GM21529 (cell line): ENCODE measurements at regions not wholly inside any gene's neighbourhood (a gene's known extent, or its start where the extent isn't known, plus 50 kb on each side); places are given as distances from the start of the nearest gene placed in this dataset.
"Not testable (repeated sequence)": the region's sequence is repeated elsewhere in the genome, so short reads cannot be mapped to it uniquely, and the experiment has no call there.

Experiments used
- ATAC-seq: cut with Tn5 transposase; IDR thresholded peaks from one replicate; pipeline ENCODE4 v1.9.1; 2021; ENCODE audit not compliant: unreplicated experiment

GRCh38 chr2:102871707-102872106 is 109.9 kb downstream of the TMEM182 start:
- ATAC-seq = no peak

DNA sequence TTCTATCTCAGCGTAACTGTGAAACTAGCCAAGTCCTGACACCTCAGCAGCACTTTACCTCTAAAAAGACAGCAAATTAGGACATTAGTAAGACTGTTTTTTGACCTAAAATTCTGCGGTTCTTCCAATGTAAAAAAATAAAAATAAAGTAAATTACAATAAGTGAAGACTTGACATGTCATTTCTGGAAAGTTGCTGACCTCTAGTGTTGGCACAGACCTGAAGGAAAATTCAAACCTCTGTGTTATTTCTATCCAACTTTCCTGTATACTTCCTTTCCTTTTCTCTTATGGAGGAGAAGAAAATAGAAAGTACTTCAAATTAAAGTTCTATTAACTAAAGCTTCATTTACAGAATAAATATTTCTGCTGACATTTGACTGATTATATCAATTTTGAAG is 110.6 kb downstream of the TMEM182 start:
- no peak for ATAC-seq

DNA sequence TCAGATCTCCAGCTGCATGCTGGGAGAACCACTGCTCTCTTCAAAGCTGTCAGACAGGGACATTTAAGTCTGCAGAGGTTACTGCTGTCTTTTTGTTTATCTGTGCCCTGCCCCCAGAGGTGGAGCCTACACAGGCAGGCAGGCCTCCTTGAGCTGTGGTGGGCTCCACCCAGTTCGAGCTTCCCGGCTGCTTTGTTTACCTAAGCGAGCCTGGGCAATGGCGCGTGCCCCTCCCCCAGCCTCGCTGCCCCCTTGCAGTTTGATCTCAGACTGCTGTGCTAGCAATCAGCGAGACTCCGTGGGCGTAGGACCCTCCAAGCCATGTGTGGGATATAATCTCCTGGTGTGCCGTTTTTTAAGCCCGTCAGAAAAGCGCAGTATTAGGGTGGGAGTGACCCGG is 117.7 kb downstream of the TMEM182 start:
- not testable (repeated sequence) for ATAC-seq

- ATAC-seq = no peak
Observed at GRCh38 chr2:102880731-102881130, 118.9 kb downstream of the TMEM182 start.

GRCh38 chr2:102886216-102886893 is 124.5 kb downstream of the TMEM182 start:
- no peak for ATAC-seq

DNA sequence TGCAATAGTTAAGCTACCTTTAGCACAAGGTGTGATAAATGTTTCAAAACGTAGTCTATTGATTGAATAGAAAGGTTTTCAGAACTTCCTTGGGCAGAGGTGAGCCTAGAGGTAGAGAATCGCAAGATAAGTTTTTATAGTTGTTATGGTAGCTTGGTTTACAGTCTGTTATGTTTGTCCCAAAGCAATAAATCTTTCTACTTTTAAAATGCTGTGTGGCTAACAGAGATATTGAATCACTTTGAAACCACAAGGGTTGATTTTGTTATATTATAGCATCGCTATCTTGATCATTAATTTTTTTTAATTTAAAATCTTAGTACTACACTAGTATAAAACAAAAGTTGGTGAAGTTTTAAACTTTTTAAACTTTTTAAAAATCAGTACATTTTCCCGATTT is 126.7 kb downstream of the TMEM182 start:
- no peak for ATAC-seq

DNA sequence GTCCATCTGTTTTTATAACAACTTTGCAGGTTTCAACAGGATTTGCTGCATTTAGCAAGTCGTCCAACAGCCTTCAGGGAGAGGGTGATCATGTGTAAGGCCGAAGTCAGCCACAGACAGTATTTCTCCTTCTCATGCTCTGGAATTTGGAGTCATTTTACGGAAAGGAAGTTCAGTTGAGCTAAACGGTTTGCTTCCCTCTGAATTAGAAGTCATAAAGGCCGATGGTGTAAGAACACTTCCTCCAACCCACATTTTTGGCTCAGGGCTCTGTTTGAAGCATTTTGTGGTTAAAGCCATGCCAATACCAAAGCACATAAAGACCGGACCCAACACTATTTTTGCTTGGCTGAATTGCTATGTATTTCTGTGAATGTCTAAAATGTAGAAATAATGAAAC is 129.5 kb downstream of the TMEM182 start:
- no peak for ATAC-seq

- no peak for ATAC-seq
Observed at GRCh38 chr2:102892698-102893310, 131.0 kb downstream of the TMEM182 start.

GRCh38 chr2:102893870-102894269 is 132.0 kb downstream of the TMEM182 start:
- ATAC-seq = no peak

DNA sequence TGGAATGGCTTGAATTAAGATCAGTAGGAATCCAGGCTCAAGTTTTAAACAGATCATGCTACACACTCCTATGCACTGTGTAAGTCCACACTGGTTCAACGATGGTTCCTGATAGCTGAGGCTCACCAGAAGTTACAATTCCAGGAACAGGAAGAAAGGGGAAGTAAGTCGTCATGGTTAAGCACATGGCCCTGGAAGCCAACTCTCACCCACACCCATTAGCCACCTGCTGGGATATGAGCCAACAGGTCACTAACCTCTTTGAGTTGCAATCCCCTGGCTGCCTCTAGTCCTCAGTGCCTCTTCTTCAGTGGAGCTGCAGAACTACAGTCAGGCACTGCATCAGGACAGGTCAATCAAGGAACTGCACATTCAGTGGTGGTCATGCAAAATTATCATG is 133.5 kb downstream of the TMEM182 start:
- ATAC-seq = no peak

GRCh38 chr2:102909240-102909639 is 147.4 kb downstream of the TMEM182 start:
- ATAC-seq = not testable (repeated sequence)

- ATAC-seq = no peak
Observed at GRCh38 chr2:102910724-102911123, 148.9 kb downstream of the TMEM182 start.

- ATAC-seq = no peak
Observed at GRCh38 chr2:102915128-102915527, 153.3 kb downstream of the TMEM182 start.

GRCh38 chr2:102922321-102922720 is 160.5 kb downstream of the TMEM182 start:
- ATAC-seq = no peak

DNA sequence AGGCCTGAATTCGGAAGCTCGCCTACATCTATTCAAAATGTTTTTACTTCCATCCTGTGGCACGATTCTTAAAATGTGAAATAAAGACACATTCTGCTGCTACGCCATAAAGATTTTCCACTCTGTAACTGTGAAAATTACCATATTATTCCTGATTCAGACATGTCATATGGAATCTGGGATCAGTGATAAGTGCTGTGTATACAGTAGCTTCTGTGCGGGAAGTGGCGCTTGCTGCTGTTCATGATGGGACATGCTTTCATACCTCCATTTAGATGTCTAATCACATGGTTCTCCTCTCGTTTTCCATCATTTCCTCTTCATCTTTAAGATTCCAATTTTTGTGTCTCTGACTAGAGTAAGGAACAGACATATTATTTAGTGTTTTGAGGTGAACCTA is 163.2 kb downstream of the TMEM182 start:
- ATAC-seq = no peak

DNA sequence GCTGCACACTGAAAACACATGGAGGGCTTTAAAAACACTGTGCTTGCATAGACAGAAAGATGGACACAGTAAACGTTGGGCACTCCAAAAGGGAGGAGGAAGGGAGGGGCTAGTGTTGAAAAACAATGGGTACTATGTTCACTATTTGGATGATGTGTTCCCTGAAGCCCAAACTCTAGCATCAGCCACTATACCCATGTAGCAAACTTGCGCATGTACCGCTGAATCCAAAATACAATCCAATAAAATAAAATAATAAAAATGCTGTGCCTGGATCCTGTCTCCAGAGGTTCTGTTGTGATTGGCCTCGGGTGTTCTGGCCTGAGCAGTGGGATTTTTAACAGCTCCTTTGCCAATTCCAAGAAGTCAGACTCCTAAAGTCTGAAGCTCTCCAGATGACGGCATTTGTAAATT is 166.0 kb downstream of the TMEM182 start:
- no peak for ATAC-seq

DNA sequence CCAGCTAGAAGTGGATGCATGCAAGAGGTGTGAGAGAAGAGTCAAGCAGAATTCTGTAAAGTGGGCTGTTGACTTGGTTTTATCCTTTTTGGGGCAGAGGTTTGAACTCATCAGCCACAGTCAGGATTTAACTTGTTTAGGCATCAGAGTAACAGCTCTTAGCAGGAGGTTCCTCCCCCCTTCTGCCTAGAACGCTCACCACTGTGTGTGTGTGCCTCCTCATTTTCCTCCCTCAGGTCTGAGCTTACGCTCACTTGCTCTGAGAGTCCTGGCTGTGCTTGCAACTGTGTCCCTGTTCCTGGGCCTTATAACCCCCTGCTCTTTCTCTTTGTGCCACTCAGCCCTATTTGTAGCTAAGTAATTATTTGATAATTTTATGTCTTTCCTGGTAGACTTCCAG is 167.9 kb downstream of the TMEM182 start:
- no peak for ATAC-seq

DNA sequence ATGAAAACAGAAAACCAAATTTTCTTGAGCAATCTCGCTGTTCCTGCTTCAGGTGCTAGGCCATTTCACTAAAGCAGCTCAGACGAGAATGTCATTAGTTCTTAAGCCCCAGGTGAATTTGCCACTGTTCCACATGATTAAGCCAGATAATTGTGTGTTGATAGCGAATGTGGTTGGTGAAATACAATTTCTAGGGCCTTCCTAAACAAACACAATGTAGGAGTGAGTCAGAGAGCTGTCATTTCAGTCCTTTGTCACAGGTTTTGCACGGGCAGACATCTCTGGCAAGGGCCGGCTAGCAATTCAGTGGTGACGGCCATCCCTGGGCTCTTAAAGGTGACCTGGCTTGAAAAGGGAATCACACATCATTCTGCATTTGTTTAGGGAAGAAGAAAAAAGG is 170.7 kb downstream of the TMEM182 start:
- ATAC-seq = no peak

DNA sequence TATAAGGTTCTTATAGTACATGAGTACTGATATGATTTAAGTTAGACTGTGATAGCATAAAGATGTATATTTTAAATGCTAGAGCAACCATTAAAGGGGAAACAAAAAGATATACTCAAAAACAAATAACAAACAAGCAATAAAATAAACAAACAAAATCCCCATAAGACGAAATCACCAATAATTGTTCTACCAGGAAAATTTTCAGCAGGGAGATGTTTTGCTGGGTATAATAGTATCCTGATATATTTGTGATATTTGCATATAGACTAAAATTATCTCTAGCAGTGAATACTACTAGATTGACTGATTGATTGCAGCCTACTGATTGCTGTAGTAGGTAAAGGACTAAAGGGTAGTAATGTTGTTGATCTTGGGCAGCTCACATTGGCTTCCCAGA is 177.4 kb downstream of the TMEM182 start:
- no peak for ATAC-seq

GRCh38 chr2:102940684-102941083 is 178.9 kb downstream of the TMEM182 start:
- no peak for ATAC-seq

DNA sequence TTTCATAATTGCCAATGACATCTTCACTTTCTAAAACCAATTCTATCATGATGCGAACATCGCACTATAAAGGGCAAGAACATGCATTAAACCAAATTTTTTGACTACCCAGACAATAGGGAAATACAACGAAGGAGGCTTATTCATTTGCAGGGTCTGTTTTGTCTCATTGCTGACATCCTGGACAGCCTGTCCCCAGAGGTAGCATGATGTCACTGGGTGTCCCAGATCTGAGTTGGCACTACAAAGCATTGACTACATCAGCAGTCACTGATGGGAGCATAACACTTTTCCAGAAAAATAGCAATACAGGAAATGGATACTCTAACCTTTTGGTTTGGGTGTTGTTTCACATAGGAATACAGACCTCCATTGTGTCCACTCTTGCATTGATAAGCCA is 180.3 kb downstream of the TMEM182 start:
- no peak for ATAC-seq

DNA sequence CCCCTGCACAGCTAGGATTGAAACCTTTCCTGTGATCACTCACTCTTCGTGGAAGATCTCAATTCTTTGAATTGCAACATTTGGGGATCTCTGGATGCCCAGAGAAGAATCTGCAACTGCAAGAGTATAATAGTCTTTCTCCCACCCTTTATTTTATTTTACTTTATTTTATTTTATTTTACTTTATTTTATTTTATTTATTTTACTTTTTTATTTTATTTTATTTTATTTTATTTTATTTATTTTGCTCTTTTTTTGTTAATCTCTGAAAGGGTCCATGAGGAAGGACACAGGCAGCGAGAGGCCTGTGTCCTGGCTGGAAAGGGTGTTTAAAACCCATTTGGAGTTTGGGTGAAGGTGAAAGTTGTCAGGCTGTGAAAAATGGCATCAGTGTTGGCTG is 181.4 kb downstream of the TMEM182 start:
- no peak for ATAC-seq

DNA sequence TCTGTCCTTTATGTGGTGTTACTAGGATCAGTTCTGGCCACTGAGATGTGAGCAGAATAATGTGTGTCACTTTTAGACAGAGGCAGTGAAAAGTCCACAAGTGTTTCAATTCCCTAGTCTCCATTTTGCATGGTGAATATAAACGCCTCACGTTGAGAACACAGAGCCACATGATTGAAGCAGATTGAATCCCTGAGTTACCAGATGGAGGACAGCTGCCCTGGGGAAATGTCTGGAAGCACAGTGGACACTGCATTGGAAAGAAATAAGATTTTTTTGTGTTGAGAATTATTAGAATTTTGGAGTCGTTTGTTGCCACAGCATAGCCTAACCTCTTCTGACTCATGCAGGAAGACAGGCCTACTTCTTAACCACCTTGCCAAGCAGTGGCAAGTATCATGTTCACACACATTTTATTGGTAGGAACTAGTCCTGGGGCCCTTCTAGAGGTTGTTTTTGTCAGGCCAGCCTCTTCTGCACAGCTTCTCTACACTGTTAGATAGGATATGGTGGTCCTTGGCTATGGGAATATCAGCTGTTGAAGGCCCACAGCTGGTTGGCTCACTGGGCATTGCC is 188.6 kb downstream of the TMEM182 start:
- no peak for ATAC-seq
